Neural cell (in vitro differentiated cells): ENCODE measurements at regions not wholly inside any gene's neighbourhood (a gene's known extent, or its start where the extent isn't known, plus 50 kb on each side); places are given as distances from the start of the nearest gene placed in this dataset.

Source experiments
- EZH2 ChIP-seq: fragments of 200-600, 300-800 bp; shearing (Covaris generic), sonication (generic); IDR thresholded peaks from 2 replicates; pipeline ENCODE4 v1.6.1; 2014; ENCODE audit warnings: antibody characterized with exemption, low read length, borderline replicate concordance, mild to moderate bottlenecking; ENCODE audit not compliant: insufficient read depth, poor library complexity, severe bottlenecking
- POLR2AphosphoS5 ChIP-seq: IDR thresholded peaks from 2 replicates; pipeline ENCODE4 v1.6.1; 2012
- RAD21 ChIP-seq: fragments of 450-650 bp; conservative IDR thresholded peaks from 2 replicates; pipeline ENCODE4 v1.6.1; 2014; ENCODE audit warnings: antibody characterized with exemption, mild to moderate bottlenecking, moderate library complexity
- TAF1 ChIP-seq: IDR thresholded peaks from 2 replicates; pipeline ENCODE4 v1.6.1; 2012; ENCODE audit warnings: low read depth
- TF ChIP-seq, protein P1 (sequence below): fragments of 450-650 bp; IDR thresholded peaks from 2 replicates; pipeline ENCODE4 v1.5.1; 2014; ENCODE audit warnings: antibody characterized with exemption, mild to moderate bottlenecking, moderate library complexity; ENCODE audit not compliant: poor library complexity, severe bottlenecking

DNA sequence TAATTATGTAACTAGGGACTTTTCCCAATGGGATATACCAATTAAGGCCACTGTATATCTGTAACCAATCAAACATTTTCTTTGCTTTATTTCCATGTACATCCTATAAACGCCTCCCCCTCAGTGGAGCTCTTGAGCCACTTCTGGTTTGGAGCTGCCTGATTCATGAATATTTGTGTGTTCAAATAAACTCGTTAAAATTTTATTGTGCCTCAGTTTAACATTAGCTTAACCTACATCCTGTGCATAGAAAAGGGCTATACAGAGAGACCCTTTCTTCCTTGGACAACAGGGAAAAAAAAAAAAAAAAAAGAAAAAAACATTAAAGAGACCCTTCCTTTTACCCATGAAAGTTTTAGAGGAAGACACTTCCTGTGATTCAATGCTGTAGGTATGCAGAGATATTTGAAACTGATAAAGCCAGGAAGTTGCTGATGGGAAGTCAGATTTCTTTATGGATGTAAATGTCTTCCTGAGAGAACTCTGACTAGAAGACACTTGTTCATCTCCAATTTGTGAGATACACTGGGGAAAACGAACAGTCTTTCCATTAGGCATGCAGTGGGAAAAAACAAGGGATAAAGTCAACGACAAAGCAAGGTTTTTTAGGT lies 614.6 kb upstream of the SOX11 start:
- TF ChIP-seq, protein P1, sequence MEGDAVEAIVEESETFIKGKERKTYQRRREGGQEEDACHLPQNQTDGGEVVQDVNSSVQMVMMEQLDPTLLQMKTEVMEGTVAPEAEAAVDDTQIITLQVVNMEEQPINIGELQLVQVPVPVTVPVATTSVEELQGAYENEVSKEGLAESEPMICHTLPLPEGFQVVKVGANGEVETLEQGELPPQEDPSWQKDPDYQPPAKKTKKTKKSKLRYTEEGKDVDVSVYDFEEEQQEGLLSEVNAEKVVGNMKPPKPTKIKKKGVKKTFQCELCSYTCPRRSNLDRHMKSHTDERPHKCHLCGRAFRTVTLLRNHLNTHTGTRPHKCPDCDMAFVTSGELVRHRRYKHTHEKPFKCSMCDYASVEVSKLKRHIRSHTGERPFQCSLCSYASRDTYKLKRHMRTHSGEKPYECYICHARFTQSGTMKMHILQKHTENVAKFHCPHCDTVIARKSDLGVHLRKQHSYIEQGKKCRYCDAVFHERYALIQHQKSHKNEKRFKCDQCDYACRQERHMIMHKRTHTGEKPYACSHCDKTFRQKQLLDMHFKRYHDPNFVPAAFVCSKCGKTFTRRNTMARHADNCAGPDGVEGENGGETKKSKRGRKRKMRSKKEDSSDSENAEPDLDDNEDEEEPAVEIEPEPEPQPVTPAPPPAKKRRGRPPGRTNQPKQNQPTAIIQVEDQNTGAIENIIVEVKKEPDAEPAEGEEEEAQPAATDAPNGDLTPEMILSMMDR: no peak
- no peak for TF ChIP-seq RAD21
- no peak for TF ChIP-seq POLR2AphosphoS5
- no peak for TF ChIP-seq EZH2
- TF ChIP-seq TAF1: no peak
